HUDEP-2 (cell line): ENCODE measurements at regions not wholly inside any gene's neighbourhood (a gene's known extent, or its start where the extent isn't known, plus 50 kb on each side); places are given as distances from the start of the nearest gene placed in this dataset.

ENCODE experiments used
- DNase-seq, 76 experiments: peaks; one replicate each; lab custom pipeline; 2025; ENCODE audit not compliant: unreplicated experiment in 76 of 76; lab: John Stamatoyannopoulos, UW

GRCh38 chr18:77895250-77895649 is 645.6 kb downstream of the GALR1 start:
- DNase-seq, result no peak

- DNase-seq, result no peak
These were observed 647.1 kb downstream of the GALR1 start for GRCh38 chr18:77896586-77897252.

- DNase-seq, result no peak
These were observed 648.0 kb downstream of the GALR1 start for GRCh38 chr18:77897606-77898005.

GRCh38 chr18:77899972-77900754 is 650.5 kb downstream of the GALR1 start:
- DNase-seq, result peak in 41 of 76 experiments; percentile 0 to 69 (median 18)

GRCh38 chr18:77905011-77905410 is 655.4 kb downstream of the GALR1 start:
- no peak for DNase-seq

GRCh38 chr18:77905449-77906055 is 655.9 kb downstream of the GALR1 start:
- DNase-seq, result no peak

GRCh38 chr18:77906103-77906892 is 656.6 kb downstream of the GALR1 start:
- DNase-seq, result no peak

GRCh38 chr18:77910347-77910746 is 660.7 kb downstream of the GALR1 start:
- no peak for DNase-seq

- no peak for DNase-seq
These were observed 662.4 kb downstream of the GALR1 start for GRCh38 chr18:77911971-77912605.

- DNase-seq, result no peak
These were observed 669.1 kb downstream of the GALR1 start for GRCh38 chr18:77918730-77919129.

GRCh38 chr18:77919923-77920322 is 670.3 kb downstream of the GALR1 start:
- no peak for DNase-seq

- DNase-seq, result no peak
These were observed 685.7 kb downstream of the GALR1 start for GRCh38 chr18:77935342-77935741.

GRCh38 chr18:77940566-77940965 is 690.9 kb downstream of the GALR1 start:
- no peak for DNase-seq

GRCh38 chr18:77944533-77944932 is 694.9 kb downstream of the GALR1 start:
- no peak for DNase-seq

GRCh38 chr18:77948567-77948966 is 698.9 kb downstream of the GALR1 start:
- DNase-seq, result no peak

- no peak for DNase-seq
These were observed 699.8 kb downstream of the GALR1 start for GRCh38 chr18:77949355-77949973.

GRCh38 chr18:77959248-77959647 is 709.6 kb downstream of the GALR1 start:
- no peak for DNase-seq

- DNase-seq, result no peak
These were observed 711.3 kb downstream of the GALR1 start for GRCh38 chr18:77960791-77961410.

- no peak for DNase-seq
These were observed 717.4 kb downstream of the GALR1 start for GRCh38 chr18:77967071-77967470.

- no peak for DNase-seq
These were observed 718.1 kb downstream of the GALR1 start for GRCh38 chr18:77967791-77968190.
